Endodermal cell (in vitro differentiated cells): ENCODE measurements at regions not wholly inside any gene's neighbourhood (a gene's known extent, or its start where the extent isn't known, plus 50 kb on each side); places are given as distances from the start of the nearest gene placed in this dataset.

ENCODE experiments used
- DNase-seq: peaks from one replicate; pipeline ENCODE4 v3.0.0-alpha.2; 2017
- H3K27ac ChIP-seq: 2 replicates; pipeline ENCODE4 v1.5.1; 2013; ENCODE audit warnings: mild to moderate bottlenecking, low read depth, low read length, moderate library complexity
- H3K27me3 ChIP-seq: 2 replicates; pipeline ENCODE4 v1.6.1; 2013; ENCODE audit warnings: mild to moderate bottlenecking, low read length, moderate library complexity; ENCODE audit not compliant: insufficient read depth, control insufficient read depth, poor library complexity, severe bottlenecking
- H3K36me3 ChIP-seq: 2 replicates; pipeline ENCODE4 v1.7.0; 2013; ENCODE audit warnings: mild to moderate bottlenecking, low read length, moderate library complexity; ENCODE audit not compliant: control insufficient read depth, insufficient read depth
- H3K4me1 ChIP-seq: one replicate; pipeline ENCODE4 v1.7.0; 2013; ENCODE audit warnings: low read length; ENCODE audit not compliant: control insufficient read depth, insufficient read depth
- H3K4me3 ChIP-seq: 2 replicates; pipeline ENCODE4 v1.5.1; 2013; ENCODE audit warnings: mild to moderate bottlenecking, low read length, moderate library complexity
- H3K9ac ChIP-seq: 2 replicates; pipeline ENCODE4 v1.6.1; 2013; ENCODE audit warnings: mild to moderate bottlenecking, low read length, moderate library complexity; ENCODE audit not compliant: poor library complexity, severe bottlenecking; ENCODE audit errors: extremely low read depth
- H3K9me3 ChIP-seq: 2 replicates; pipeline ENCODE4 v1.6.1; 2013; ENCODE audit warnings: mild to moderate bottlenecking, low read length, moderate library complexity; ENCODE audit not compliant: control insufficient read depth
- H3K27ac Mint-ChIP-seq: 2 replicates; pipeline ENCODE4 v1.8.0; 2020; ENCODE audit warnings: mixed read lengths
- H3K27me3 Mint-ChIP-seq: 2 replicates; pipeline ENCODE4 v1.8.0; 2021; ENCODE audit warnings: mild to moderate bottlenecking, mixed read lengths; ENCODE audit not compliant: insufficient read depth
- H3K36me3 Mint-ChIP-seq: 2 replicates; pipeline ENCODE4 v1.8.0; 2020; ENCODE audit warnings: low read depth, mixed read lengths
- H3K4me1 Mint-ChIP-seq: 2 replicates; pipeline ENCODE4 v1.8.0; 2020; ENCODE audit warnings: mixed read lengths
- H3K4me3 Mint-ChIP-seq: 2 replicates; pipeline ENCODE4 v1.8.0; 2020; ENCODE audit warnings: mild to moderate bottlenecking, moderate library complexity, mixed read lengths
- H3K9me3 Mint-ChIP-seq: 2 replicates; pipeline ENCODE4 v1.8.0; 2020; ENCODE audit warnings: mild to moderate bottlenecking, mixed read lengths
- WGBS, 2 experiments: methylation state at CpG; one replicate each; pipeline versions ENCODE4 v1.1.5 to v1.1.7; 2013; ENCODE audit warnings: missing lambda C conversion rate in 2 of 2, mixed read lengths in 1 of 2; ENCODE audit not compliant: insufficient coverage in 1 of 2, insufficient read length in 1 of 2; 5-methylcytosine and 5-hydroxymethylcytosine counted together
- TF ChIP-seq, protein P1 (sequence below): fragments of 200-600 bp; sonication (generic); conservative IDR thresholded peaks from 2 replicates; pipeline ENCODE4 v1.5.0; 2021; ENCODE audit warnings: antibody characterized with exemption, mild to moderate bottlenecking

DNA sequence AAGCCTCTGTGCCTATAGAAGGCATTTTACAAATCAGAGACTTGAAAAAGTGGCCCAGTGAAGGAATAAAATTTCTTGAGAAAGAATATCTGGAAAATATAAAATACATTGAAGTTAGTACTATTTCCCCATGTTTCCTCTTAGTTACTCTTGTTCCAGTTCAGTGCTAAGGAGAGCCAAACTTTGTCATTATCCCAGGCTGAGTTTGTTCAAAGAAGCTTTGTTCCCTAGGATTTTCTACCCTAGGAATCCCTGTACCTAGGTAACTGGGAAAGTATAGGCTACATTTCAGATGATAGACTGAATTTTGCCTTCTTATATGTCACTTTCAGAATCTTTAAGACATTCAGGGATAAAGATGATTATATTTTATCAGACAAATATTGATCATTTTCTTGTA is 1395.7 kb upstream of the MAP3K7 start:
- no peaks in the 10 kb centered on the region for H3K4me1 ChIP-seq
- TF ChIP-seq, protein P1, sequence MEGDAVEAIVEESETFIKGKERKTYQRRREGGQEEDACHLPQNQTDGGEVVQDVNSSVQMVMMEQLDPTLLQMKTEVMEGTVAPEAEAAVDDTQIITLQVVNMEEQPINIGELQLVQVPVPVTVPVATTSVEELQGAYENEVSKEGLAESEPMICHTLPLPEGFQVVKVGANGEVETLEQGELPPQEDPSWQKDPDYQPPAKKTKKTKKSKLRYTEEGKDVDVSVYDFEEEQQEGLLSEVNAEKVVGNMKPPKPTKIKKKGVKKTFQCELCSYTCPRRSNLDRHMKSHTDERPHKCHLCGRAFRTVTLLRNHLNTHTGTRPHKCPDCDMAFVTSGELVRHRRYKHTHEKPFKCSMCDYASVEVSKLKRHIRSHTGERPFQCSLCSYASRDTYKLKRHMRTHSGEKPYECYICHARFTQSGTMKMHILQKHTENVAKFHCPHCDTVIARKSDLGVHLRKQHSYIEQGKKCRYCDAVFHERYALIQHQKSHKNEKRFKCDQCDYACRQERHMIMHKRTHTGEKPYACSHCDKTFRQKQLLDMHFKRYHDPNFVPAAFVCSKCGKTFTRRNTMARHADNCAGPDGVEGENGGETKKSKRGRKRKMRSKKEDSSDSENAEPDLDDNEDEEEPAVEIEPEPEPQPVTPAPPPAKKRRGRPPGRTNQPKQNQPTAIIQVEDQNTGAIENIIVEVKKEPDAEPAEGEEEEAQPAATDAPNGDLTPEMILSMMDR, result no peak
- H3K27ac Mint-ChIP-seq, result no peak overlapping the region
- no peak overlapping the region for H3K4me3 ChIP-seq
- no peaks in the 10 kb centered on the region for H3K36me3 ChIP-seq
- no peaks in the 10 kb centered on the region for H3K9me3 Mint-ChIP-seq
- no peaks in the 10 kb centered on the region for H3K27me3 Mint-ChIP-seq
- no peak overlapping the region for H3K4me3 Mint-ChIP-seq
- H3K9ac ChIP-seq, result no peak overlapping the region
- H3K27ac ChIP-seq, result no peak overlapping the region
- H3K9me3 ChIP-seq, result no peaks in the 10 kb centered on the region
- H3K27me3 ChIP-seq, result no peaks in the 10 kb centered on the region
- no peak for DNase-seq
- no peaks in the 10 kb centered on the region for H3K4me1 Mint-ChIP-seq
- no peaks in the 10 kb centered on the region for H3K36me3 Mint-ChIP-seq

DNA sequence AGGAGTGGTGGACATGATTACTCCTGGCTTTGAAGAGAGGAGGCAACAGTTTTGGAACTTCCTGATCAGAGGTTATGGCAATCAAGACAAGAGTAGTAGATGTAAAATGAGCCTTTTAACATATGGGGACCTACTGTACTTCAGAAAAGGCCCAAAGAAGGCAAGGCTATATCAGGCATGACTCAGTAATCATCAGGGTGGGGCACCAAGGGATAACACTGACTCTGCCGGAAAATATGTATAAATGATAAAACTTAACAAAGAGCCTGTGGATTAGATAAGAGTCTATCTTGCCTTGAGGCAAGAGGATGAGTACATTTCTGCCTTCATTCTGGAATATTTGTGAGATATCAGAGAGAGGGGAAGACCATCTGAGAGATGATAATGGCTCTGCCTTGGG is 1389.9 kb upstream of the MAP3K7 start:
- Histone ChIP-seq H3K9ac (no peak overlapping the region), H3K27me3 (no peaks in the 10 kb centered on the region), H3K27ac (no peak overlapping the region), H3K9me3 (no peaks in the 10 kb centered on the region), H3K4me3 (no peak overlapping the region), H3K36me3 (no peaks in the 10 kb centered on the region), H3K4me1 (no peaks in the 10 kb centered on the region)
- DNase-seq, result no peak
- TF ChIP-seq, protein P1, result no peak
- Mint-ChIP-seq H3K4me3 (no peak overlapping the region), H3K9me3 (peaks cover 21% of the 10 kb centered on the region), H3K36me3 (no peaks in the 10 kb centered on the region), H3K27me3 (no peaks in the 10 kb centered on the region), H3K4me1 (no peaks in the 10 kb centered on the region), H3K27ac (no peak overlapping the region)
- 91 to 97% methylated on average over 1 of the region's 1 CpG for WGBS, 2 experiments

DNA sequence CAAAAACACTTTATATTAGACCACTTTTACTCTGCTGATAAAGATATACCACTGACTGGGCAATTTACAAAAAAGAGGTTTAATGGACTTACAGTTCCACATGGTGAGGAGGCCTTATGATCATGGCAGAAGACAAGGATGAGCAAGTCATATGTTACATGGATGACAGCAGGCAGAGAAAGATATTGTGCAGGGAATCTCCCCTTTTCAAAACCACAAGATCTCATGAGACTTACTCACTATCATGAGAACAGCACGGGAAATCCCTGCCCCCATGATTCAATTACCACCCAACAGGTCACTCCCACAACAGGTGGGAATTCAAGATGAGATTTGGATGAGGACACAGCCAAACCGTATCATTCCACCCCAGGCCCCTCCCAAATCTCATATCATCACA is 1383.8 kb upstream of the MAP3K7 start:
- Mint-ChIP-seq H3K4me3 (no peak overlapping the region), H3K4me1 (no peaks in the 10 kb centered on the region), H3K9me3 (peaks cover 41% of the 10 kb centered on the region), H3K36me3 (no peaks in the 10 kb centered on the region), H3K27me3 (no peaks in the 10 kb centered on the region), H3K27ac (no peak overlapping the region)
- Histone ChIP-seq H3K36me3 (no peaks in the 10 kb centered on the region), H3K9ac (no peak overlapping the region), H3K27me3 (no peaks in the 10 kb centered on the region), H3K27ac (no peak overlapping the region), H3K4me3 (no peak overlapping the region), H3K4me1 (no peaks in the 10 kb centered on the region), H3K9me3 (peaks cover 14% of the 10 kb centered on the region)
- no peak for DNase-seq
- TF ChIP-seq, protein P1, result no peak
- WGBS, 2 experiments, result 88 to 100% methylated on average over 1 to 2 of the region's 2 CpGs
